Gastroesophageal sphincter (tissue), 4 donors: ENCODE measurements at regions not wholly inside any gene's neighbourhood (a gene's known extent, or its start where the extent isn't known, plus 50 kb on each side); places are given as distances from the start of the nearest gene placed in this dataset.

Experiments used
- ATAC-seq: fragments of 150-250 bp; one replicate; pipeline ENCODE4 v1.9.1; 2016; ENCODE audit warnings: mild to moderate bottlenecking, moderate library complexity
- H3K27ac ChIP-seq, 4 donors: fragments of 200-600 bp; sonication (generic) in 3 of 4; 1 replicate in 3 of 4; 2 replicates in 1 of 4; pipeline ENCODE4 v1.5.1; 2016 to 2019
- H3K27me3 ChIP-seq: fragments of 200-600 bp; sonication (generic); one replicate; pipeline ENCODE4 v1.5.1; 2019
- H3K36me3 ChIP-seq, 2 donors: fragments of 200-600 bp; sonication (generic); one replicate each; pipeline ENCODE4 v1.5.1; 2019; ENCODE audit warnings: control low read depth in 1 of 2
- H3K4me1 ChIP-seq, 3 donors: fragments of 200-600 bp; sonication (generic); 1 replicate in 2 of 3; 2 replicates in 1 of 3; pipeline ENCODE4 v1.5.1; 2016 to 2019; ENCODE audit warnings: control low read depth in 2 of 3
- H3K4me3 ChIP-seq, 2 donors: fragments of 200-600 bp; sonication (generic); one replicate each; pipeline ENCODE4 v1.5.1; 2019; ENCODE audit warnings: mild to moderate bottlenecking in 1 of 2, moderate library complexity in 1 of 2
- H3K9me3 ChIP-seq, 3 donors: fragments of 200-600 bp; sonication (generic); one replicate each; pipeline ENCODE4 v1.5.1; 2017 to 2019; ENCODE audit warnings: control low read depth in 2 of 3
- EP300 ChIP-seq: sonication (generic); formaldehyde crosslinking; IDR thresholded peaks from one replicate; pipeline ENCODE4 v1.6.1; 2017; ENCODE audit warnings: antibody characterized with exemption, mild to moderate bottlenecking
- POLR2A ChIP-seq, 2 donors: fragments of 450-650 bp; IDR thresholded peaks; one replicate each; pipeline ENCODE4 v1.6.1; 2017; ENCODE audit warnings: antibody characterized with exemption in 2 of 2, mild to moderate bottlenecking in 2 of 2, moderate library complexity in 1 of 2
- POLR2AphosphoS5 ChIP-seq: sonication (generic); formaldehyde crosslinking; IDR thresholded peaks from one replicate; pipeline ENCODE4 v1.6.1; 2017; ENCODE audit warnings: antibody characterized with exemption
- WGBS, 2 donors: methylation state at CpG; one replicate each; pipeline ENCODE4 v1.1.5; 2018; ENCODE audit warnings: low coverage in 1 of 2; 5-methylcytosine and 5-hydroxymethylcytosine counted together
- TF ChIP-seq, protein P1 (sequence below), 4 experiments: fragments of 200-600 bp in 2 of 4; fragments of 450-650 bp in 2 of 4; sonication (generic) in 1 of 4; IDR thresholded peaks; one replicate each; pipeline ENCODE4 v1.5.1; 2017 to 2019; ENCODE audit warnings: antibody characterized with exemption in 4 of 4, mild to moderate bottlenecking in 2 of 4, moderate library complexity in 2 of 4

DNA sequence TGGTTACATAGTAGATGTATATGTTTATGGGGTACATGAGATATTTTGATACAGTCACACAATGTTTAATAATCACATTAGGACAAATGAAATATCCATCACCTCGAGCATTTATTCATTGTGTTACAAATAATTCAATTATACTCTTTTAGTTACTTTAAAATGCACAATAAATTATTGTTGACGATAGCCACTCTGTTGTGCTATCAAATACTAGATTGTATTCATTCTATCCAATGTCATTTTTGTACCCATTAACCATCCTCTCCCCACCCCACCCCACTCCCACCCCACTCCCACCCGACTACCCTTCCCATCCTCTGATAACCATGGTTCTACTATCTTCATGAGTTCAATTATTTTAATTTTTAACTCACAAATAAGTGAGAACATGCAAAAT lies 585.4 kb downstream of the CDH26 start:
- no peak for TF ChIP-seq POLR2A (IDR thresholded peaks at IDR 0.05)
- TF ChIP-seq, protein P1, sequence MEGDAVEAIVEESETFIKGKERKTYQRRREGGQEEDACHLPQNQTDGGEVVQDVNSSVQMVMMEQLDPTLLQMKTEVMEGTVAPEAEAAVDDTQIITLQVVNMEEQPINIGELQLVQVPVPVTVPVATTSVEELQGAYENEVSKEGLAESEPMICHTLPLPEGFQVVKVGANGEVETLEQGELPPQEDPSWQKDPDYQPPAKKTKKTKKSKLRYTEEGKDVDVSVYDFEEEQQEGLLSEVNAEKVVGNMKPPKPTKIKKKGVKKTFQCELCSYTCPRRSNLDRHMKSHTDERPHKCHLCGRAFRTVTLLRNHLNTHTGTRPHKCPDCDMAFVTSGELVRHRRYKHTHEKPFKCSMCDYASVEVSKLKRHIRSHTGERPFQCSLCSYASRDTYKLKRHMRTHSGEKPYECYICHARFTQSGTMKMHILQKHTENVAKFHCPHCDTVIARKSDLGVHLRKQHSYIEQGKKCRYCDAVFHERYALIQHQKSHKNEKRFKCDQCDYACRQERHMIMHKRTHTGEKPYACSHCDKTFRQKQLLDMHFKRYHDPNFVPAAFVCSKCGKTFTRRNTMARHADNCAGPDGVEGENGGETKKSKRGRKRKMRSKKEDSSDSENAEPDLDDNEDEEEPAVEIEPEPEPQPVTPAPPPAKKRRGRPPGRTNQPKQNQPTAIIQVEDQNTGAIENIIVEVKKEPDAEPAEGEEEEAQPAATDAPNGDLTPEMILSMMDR (IDR thresholded peaks at IDR 0.05) = no peak
- TF ChIP-seq POLR2AphosphoS5 = no peak
- TF ChIP-seq EP300 = no peak
- Histone ChIP-seq H3K27ac (no peak overlapping the region), H3K4me3 (no peak overlapping the region), H3K36me3 (no peaks in the 10 kb centered on the region), H3K4me1 (no peaks in the 10 kb centered on the region), H3K27me3 (no peaks in the 10 kb centered on the region), H3K9me3 (peaks cover 0 to 24% (median 0%) of the 10 kb centered on the region in 3 donors)
- ATAC-seq = no peak
- 75 to 90% methylated on average over 2 to 3 of the region's 3 CpGs for WGBS, 2 donors

DNA sequence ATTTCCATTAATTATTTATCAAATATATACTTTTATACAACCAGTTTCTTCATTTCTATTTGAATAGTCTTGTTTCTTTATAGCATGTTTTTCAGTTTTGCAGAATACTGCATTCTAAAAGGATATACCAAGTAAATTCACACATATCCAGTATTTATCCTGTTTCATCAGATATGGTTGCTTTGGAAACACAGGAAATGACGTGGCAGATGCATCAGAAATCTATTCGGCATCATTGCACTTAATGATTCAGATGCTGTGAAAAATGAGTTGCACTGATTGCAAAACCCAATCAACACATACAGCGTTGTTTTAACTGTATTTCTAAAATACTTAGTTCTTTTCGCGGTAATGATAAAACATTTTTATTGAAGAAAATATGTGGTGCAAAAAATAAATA lies 594.9 kb downstream of the CDH26 start:
- Histone ChIP-seq H3K9me3 (no peaks in the 10 kb centered on the region), H3K27me3 (peaks cover 5% of the 10 kb centered on the region), H3K4me3 (no peak overlapping the region), H3K36me3 (no peaks in the 10 kb centered on the region), H3K27ac (no peak overlapping the region), H3K4me1 (no peaks in the 10 kb centered on the region)
- TF ChIP-seq EP300 (no peak), POLR2AphosphoS5 (no peak)
- ATAC-seq = no peak
- 77 to 81% methylated on average over 5 of the region's 5 CpGs for WGBS, 2 donors

DNA sequence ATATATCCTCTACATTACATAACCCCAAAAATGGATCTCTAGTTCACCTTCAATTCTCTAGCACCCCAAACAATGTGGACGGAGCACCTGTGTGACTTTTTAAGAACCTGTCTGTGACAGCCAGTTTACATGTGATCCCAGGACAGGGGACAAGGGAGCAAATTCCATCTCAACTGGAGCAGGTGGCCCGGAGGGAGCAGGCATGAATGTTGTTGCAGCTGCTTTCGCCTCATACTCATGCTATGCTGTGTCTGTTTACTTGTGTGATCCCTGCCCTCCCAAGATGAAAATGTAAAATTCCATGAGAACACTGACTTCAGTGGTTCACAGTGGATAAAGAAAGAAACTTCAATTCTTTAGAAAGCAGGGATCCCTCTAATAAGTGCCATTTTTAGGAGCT lies 600.3 kb downstream of the CDH26 start:
- H3K27me3 ChIP-seq = peaks cover 16% of the 10 kb centered on the region
- no peaks in the 10 kb centered on the region for H3K4me1 ChIP-seq
- H3K9me3 ChIP-seq = no peaks in the 10 kb centered on the region
- whole genome bisulfite sequencing, 2 donors = 75% methylated on average over 2 to 3 of the region's 3 CpGs
- no peak for TF ChIP-seq EP300
- TF ChIP-seq POLR2A (IDR thresholded peaks at IDR 0.05) = no peak
- TF ChIP-seq, protein P1 (IDR thresholded peaks at IDR 0.05) = no peak
- no peak for TF ChIP-seq POLR2AphosphoS5
- H3K27ac ChIP-seq = no peak overlapping the region
- no peak for ATAC-seq
- no peak overlapping the region for H3K4me3 ChIP-seq
- H3K36me3 ChIP-seq = no peaks in the 10 kb centered on the region

DNA sequence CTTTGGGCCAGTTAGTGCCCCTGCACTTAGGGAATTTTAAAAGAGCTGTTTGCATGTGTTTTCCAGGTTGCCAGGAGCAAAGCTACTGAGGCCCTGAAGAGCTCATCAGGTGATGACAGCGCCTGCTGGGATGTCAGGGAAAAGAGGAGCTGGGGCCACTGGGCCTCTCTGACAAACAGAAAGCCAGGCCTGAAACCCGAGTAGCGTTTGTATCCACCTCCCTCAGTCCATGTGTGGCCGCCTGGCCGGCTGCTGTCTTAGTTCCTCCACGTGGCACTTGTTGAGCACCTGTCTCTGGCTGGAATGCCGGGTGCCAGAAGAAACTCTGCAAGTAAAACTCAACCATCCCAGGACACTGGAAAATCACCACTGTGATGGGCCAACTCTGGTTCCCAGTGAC lies 601.2 kb downstream of the CDH26 start:
- peaks cover 20% of the 10 kb centered on the region for H3K27me3 ChIP-seq
- no peaks in the 10 kb centered on the region for H3K9me3 ChIP-seq
- 37 to 39% methylated on average over 4 to 5 of the region's 7 CpGs for WGBS, 2 donors
- H3K4me1 ChIP-seq = no peaks in the 10 kb centered on the region
- no peak overlapping the region for H3K4me3 ChIP-seq
- ATAC-seq = no peak
- H3K27ac ChIP-seq = no peak overlapping the region
- H3K36me3 ChIP-seq = no peaks in the 10 kb centered on the region
- TF ChIP-seq POLR2A (IDR thresholded peaks at IDR 0.05) (no peak), POLR2AphosphoS5 (no peak), EP300 (no peak)
- TF ChIP-seq, protein P1 (IDR thresholded peaks at IDR 0.05) = no peak

DNA sequence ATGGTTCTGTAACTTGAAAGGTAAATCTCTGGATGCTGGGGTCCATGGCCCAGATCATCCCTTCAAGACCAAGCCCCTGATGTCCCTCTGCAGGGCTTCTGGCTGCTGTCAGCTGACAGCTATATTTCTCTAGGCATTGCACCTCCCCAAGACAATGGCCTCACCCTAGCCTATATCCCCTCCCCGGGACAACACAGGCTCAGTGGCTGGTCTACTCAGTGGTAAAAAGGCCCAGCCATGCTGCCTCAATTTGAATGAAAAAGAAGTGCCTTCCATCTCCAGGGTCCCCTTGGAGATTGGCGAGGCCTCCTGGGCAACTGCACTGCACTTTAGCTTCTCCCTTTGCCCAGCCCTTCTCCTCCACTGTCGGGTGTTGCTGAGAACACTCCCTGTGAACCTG lies 602.8 kb downstream of the CDH26 start:
- no peaks in the 10 kb centered on the region for H3K9me3 ChIP-seq
- TF ChIP-seq POLR2AphosphoS5 (no peak), POLR2A (IDR thresholded peaks at IDR 0.05) (no peak), EP300 (no peak)
- TF ChIP-seq, protein P1 (IDR thresholded peaks at IDR 0.05) = no peak
- no CpG with 5 or more reads among the region's 3 CpGs for WGBS, 2 donors
- no peak overlapping the region for H3K27ac ChIP-seq
- peaks cover 22% of the 10 kb centered on the region for H3K27me3 ChIP-seq
- no peak overlapping the region for H3K4me3 ChIP-seq
- no peak for ATAC-seq
- no peaks in the 10 kb centered on the region for H3K36me3 ChIP-seq
- H3K4me1 ChIP-seq = no peaks in the 10 kb centered on the region
